DOHH2 (cell line): ENCODE measurements at regions not wholly inside any gene's neighbourhood (a gene's known extent, or its start where the extent isn't known, plus 50 kb on each side); places are given as distances from the start of the nearest gene placed in this dataset.

Experiments used
- H3F3A ChIP-seq: fragments of 200-600 bp; sonication (generic), shearing (Covaris generic); 2 replicates; pipeline ENCODE4 v1.6.0; 2016; ENCODE audit warnings: antibody characterized with exemption, mild to moderate bottlenecking; ENCODE audit not compliant: control insufficient read depth, insufficient read depth
- H3K27ac ChIP-seq: fragments of 200-600 bp; sonication (generic); 2 replicates; pipeline ENCODE4 v1.5.1; 2014; ENCODE audit warnings: low read depth, mild to moderate bottlenecking, low read length, moderate library complexity
- H3K27me3 ChIP-seq: fragments of 200-600 bp; sonication (generic); 2 replicates; pipeline ENCODE4 v1.6.1; 2014; ENCODE audit warnings: mild to moderate bottlenecking, low read length, mixed read lengths; ENCODE audit not compliant: control insufficient read depth
- H3K36me3 ChIP-seq: fragments of 200-600 bp; sonication (generic); 2 replicates; pipeline ENCODE4 v1.6.1; 2014; ENCODE audit warnings: mild to moderate bottlenecking, low read length, moderate library complexity, mixed read lengths; ENCODE audit not compliant: control insufficient read depth
- H3K4me1 ChIP-seq: fragments of 200-600 bp; sonication (generic); 2 replicates; pipeline ENCODE4 v1.6.1; 2014; ENCODE audit warnings: mild to moderate bottlenecking, low read length, mixed read lengths; ENCODE audit not compliant: control insufficient read depth
- H3K4me2 ChIP-seq: fragments of 200-600 bp; sonication (generic); 2 replicates; pipeline ENCODE4 v1.6.0; 2014; ENCODE audit warnings: mild to moderate bottlenecking, low read length, moderate library complexity
- H3K4me3 ChIP-seq: fragments of 200-600 bp; sonication (generic); 2 replicates; pipeline ENCODE4 v1.5.1; 2014; ENCODE audit warnings: mild to moderate bottlenecking, low read length, mixed read lengths
- H3K79me2 ChIP-seq: fragments of 200-600 bp; sonication (generic); 2 replicates; pipeline ENCODE4 v1.6.1; 2014; ENCODE audit warnings: mild to moderate bottlenecking, low read length, mixed read lengths; ENCODE audit not compliant: control insufficient read depth
- H3K9me2 ChIP-seq: fragments of 200-600 bp; sonication (generic); replicated peaks from 2 replicates; pipeline ENCODE4 v1.6.1; 2014; ENCODE audit warnings: mild to moderate bottlenecking, low read length, mixed read lengths; ENCODE audit not compliant: control insufficient read depth
- H3K9me3 ChIP-seq: fragments of 200-600 bp; sonication (generic); 2 replicates; pipeline ENCODE4 v1.6.1; 2014; ENCODE audit warnings: antibody characterized with exemption, low read length, mixed read lengths; ENCODE audit not compliant: control insufficient read depth, insufficient read depth
- H4K20me1 ChIP-seq: fragments of 200-600 bp; sonication (generic); 2 replicates; pipeline ENCODE4 v1.6.0; 2014; ENCODE audit warnings: low read depth, mild to moderate bottlenecking, antibody characterized with exemption, low read length, moderate library complexity; ENCODE audit not compliant: control insufficient read depth, insufficient read depth
- EZH2phosphoT487 ChIP-seq: fragments of 200-600 bp; sonication (generic); IDR thresholded peaks from 2 replicates; pipeline ENCODE4 v1.6.1; 2017; ENCODE audit warnings: borderline replicate concordance, mild to moderate bottlenecking, antibody characterized with exemption, low read length, moderate library complexity, mixed read lengths
- TF ChIP-seq, protein P1 (sequence below): fragments of 200-600 bp; sonication (generic); IDR thresholded peaks from one replicate; pipeline ENCODE4 v1.5.1; 2014; ENCODE audit warnings: antibody characterized with exemption, mild to moderate bottlenecking, low read depth, low read length; ENCODE audit not compliant: poor library complexity, severe bottlenecking

DNA sequence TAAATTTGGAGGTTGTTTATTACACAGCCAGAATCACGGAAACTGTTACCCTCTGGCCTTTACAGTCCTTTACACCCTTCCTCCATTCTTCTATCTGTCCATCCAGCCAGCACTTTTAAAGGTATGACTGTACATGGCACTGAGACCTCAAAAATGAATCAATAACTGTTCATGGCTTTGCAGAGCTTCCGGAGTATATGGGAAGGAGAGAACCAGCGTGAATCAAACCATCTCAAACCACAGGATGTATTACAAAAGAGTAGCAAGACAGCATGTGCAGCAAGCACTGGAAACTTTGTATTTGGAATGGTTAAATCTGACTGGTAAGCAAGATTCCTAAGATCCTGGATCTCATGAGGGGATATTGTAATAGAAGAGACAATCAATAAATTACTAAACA lies 228.5 kb upstream of the CASK start:
- no peaks in the 10 kb centered on the region for H3K9me3 ChIP-seq

DNA sequence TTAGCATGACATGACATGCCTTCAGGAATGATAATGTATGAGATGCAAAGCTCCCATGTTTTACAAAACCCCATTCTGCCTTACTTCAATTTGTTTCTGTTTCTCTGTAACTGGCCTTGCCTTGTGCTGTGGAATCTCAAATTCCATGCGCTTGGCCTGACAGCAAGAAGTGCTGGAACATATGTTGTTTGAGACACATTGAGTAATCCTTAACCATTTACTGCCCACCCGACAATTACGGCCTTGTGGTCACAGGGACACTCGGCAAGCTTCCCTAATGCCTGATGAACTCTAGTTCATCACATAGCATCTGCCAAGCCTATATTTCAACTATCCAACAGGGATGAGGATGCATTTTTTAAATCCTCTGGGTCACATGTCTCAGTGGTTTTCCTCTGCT lies 226.4 kb upstream of the CASK start:
- Histone ChIP-seq H3K4me1 (no peaks in the 10 kb centered on the region), H3K4me3 (no peak overlapping the region), H3K36me3 (no peaks in the 10 kb centered on the region), H3K9me3 (no peaks in the 10 kb centered on the region), H3K4me2 (no peak overlapping the region), H3K27me3 (no peaks in the 10 kb centered on the region), H3K9me2 (no peaks in the 10 kb centered on the region), H4K20me1 (no peaks in the 10 kb centered on the region), H3K27ac (no peak overlapping the region), H3F3A (no peaks in the 10 kb centered on the region), H3K79me2 (no peaks in the 10 kb centered on the region)
- TF ChIP-seq, protein P1, sequence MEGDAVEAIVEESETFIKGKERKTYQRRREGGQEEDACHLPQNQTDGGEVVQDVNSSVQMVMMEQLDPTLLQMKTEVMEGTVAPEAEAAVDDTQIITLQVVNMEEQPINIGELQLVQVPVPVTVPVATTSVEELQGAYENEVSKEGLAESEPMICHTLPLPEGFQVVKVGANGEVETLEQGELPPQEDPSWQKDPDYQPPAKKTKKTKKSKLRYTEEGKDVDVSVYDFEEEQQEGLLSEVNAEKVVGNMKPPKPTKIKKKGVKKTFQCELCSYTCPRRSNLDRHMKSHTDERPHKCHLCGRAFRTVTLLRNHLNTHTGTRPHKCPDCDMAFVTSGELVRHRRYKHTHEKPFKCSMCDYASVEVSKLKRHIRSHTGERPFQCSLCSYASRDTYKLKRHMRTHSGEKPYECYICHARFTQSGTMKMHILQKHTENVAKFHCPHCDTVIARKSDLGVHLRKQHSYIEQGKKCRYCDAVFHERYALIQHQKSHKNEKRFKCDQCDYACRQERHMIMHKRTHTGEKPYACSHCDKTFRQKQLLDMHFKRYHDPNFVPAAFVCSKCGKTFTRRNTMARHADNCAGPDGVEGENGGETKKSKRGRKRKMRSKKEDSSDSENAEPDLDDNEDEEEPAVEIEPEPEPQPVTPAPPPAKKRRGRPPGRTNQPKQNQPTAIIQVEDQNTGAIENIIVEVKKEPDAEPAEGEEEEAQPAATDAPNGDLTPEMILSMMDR: no peak
- no peak for TF ChIP-seq EZH2phosphoT487

More for the DNA sequence above, 228.5 kb upstream of the CASK start:
- H4K20me1 ChIP-seq: no peaks in the 10 kb centered on the region
- TF ChIP-seq, protein P1: no peak
- no peak for TF ChIP-seq EZH2phosphoT487
- H3K4me2 ChIP-seq: no peak overlapping the region
- no peak overlapping the region for H3K27ac ChIP-seq
- H3K4me3 ChIP-seq: no peak overlapping the region
- no peaks in the 10 kb centered on the region for H3F3A ChIP-seq
- H3K36me3 ChIP-seq: no peaks in the 10 kb centered on the region
- H3K9me2 ChIP-seq: no peaks in the 10 kb centered on the region
- no peaks in the 10 kb centered on the region for H3K4me1 ChIP-seq
- no peaks in the 10 kb centered on the region for H3K79me2 ChIP-seq
- H3K27me3 ChIP-seq: no peaks in the 10 kb centered on the region

DNA sequence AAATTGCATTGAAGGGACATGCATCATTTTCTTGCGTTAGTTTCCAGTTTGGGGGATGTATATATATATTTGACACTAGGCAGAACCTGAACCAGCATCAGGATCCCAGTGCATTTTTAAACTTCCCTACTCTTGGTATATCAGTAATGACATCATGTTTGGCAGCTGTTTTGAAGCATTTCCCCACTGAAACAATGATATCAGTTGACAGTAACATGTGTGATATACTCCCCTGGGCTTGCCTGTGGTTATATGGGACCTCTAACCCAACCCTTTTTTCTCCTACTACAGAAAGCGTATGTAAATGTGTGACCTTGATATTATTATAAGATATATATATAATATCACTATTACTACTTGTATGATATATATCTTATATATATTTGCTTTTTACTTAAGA lies 225.9 kb upstream of the CASK start:
- H3K79me2 ChIP-seq: no peaks in the 10 kb centered on the region
- TF ChIP-seq EZH2phosphoT487: no peak
- TF ChIP-seq, protein P1: no peak
- H3K9me3 ChIP-seq: no peaks in the 10 kb centered on the region
- no peaks in the 10 kb centered on the region for H3F3A ChIP-seq
- H3K36me3 ChIP-seq: no peaks in the 10 kb centered on the region
- no peak overlapping the region for H3K27ac ChIP-seq
- H3K27me3 ChIP-seq: no peaks in the 10 kb centered on the region
- no peak overlapping the region for H3K4me3 ChIP-seq
- H3K9me2 ChIP-seq: no peaks in the 10 kb centered on the region
- no peaks in the 10 kb centered on the region for H4K20me1 ChIP-seq
- no peaks in the 10 kb centered on the region for H3K4me1 ChIP-seq
- no peak overlapping the region for H3K4me2 ChIP-seq
